MM.1S (cell line): ENCODE measurements at regions not wholly inside any gene's neighbourhood (a gene's known extent, or its start where the extent isn't known, plus 50 kb on each side); places are given as distances from the start of the nearest gene placed in this dataset.
"Not testable (repeated sequence)": the region's sequence is repeated elsewhere in the genome, so short reads cannot be mapped to it uniquely, and the experiment has no call there.

Experiments used
- DNase-seq: peaks from one replicate; pipeline ENCODE4 v3.0.0-alpha.2; 2015
- H2AFZ ChIP-seq: fragments of 300-600 bp; sonication (generic); 2 replicates; pipeline ENCODE4 v1.6.0; 2016; ENCODE audit warnings: antibody characterized with exemption, low read length
- H3F3A ChIP-seq: fragments of 300-600 bp; sonication (generic); 2 replicates; pipeline ENCODE4 v1.6.1; 2016; ENCODE audit warnings: mild to moderate bottlenecking, antibody characterized with exemption, low read length, moderate library complexity, mixed read lengths; ENCODE audit not compliant: insufficient read depth
- H3K27ac ChIP-seq: fragments of 300-600 bp; sonication (generic); 2 replicates; pipeline ENCODE4 v1.5.1; 2016; ENCODE audit warnings: mild to moderate bottlenecking, low read length
- H3K27me3 ChIP-seq: fragments of 300-600 bp; sonication (generic); replicated peaks from 2 replicates; pipeline ENCODE4 v1.6.0; 2016; ENCODE audit warnings: low read length; ENCODE audit not compliant: insufficient read depth
- H3K36me3 ChIP-seq: fragments of 300-600 bp; sonication (generic); replicated peaks from 2 replicates; pipeline ENCODE4 v1.6.1; 2016; ENCODE audit warnings: mild to moderate bottlenecking, low read length, mixed read lengths; ENCODE audit not compliant: insufficient read depth
- H3K4me1 ChIP-seq: fragments of 300-600 bp; sonication (generic); 2 replicates; pipeline ENCODE4 v1.6.1; 2016; ENCODE audit warnings: low read length, mixed read lengths
- H3K4me2 ChIP-seq: fragments of 300-600 bp; sonication (generic); 2 replicates; pipeline ENCODE4 v1.6.0; 2016; ENCODE audit warnings: low read depth, low read length
- H3K4me3 ChIP-seq: fragments of 300-600 bp; sonication (generic); 2 replicates; pipeline ENCODE4 v1.5.1; 2016; ENCODE audit warnings: low read length, mixed read lengths
- H3K79me2 ChIP-seq: fragments of 300-600 bp; sonication (generic); 2 replicates; pipeline ENCODE4 v1.6.1; 2016; ENCODE audit warnings: mixed run types, low read length, mixed read lengths
- H3K9ac ChIP-seq: fragments of 300-600 bp; sonication (generic); 2 replicates; pipeline ENCODE4 v1.6.1; 2016; ENCODE audit warnings: low read length, mixed read lengths
- H3K9me2 ChIP-seq: fragments of 300-600 bp; sonication (generic); replicated peaks from 2 replicates; pipeline ENCODE4 v1.6.1; 2016; ENCODE audit warnings: mild to moderate bottlenecking, low read length, mixed read lengths; ENCODE audit not compliant: insufficient read depth
- H3K9me3 ChIP-seq: fragments of 300-600 bp; sonication (generic); replicated peaks from 2 replicates; pipeline ENCODE4 v1.6.1; 2016; ENCODE audit warnings: mild to moderate bottlenecking, low read length, mixed read lengths; ENCODE audit not compliant: insufficient read depth
- H4K20me1 ChIP-seq: fragments of 300-600 bp; sonication (generic); 2 replicates; pipeline ENCODE4 v1.6.1; 2016; ENCODE audit warnings: mild to moderate bottlenecking, low read length, moderate library complexity, mixed read lengths; ENCODE audit not compliant: insufficient read depth
- CTCF ChIP-seq: fragments of 300-600 bp; sonication (generic); IDR thresholded peaks from 2 replicates; pipeline ENCODE4 v1.5.1; 2016; ENCODE audit warnings: antibody characterized with exemption, low read length, mixed read lengths
- EZH2 ChIP-seq: fragments of 300-600 bp; sonication (generic); optimal IDR thresholded peaks from 2 replicates; pipeline ENCODE3; 2017; ENCODE audit warnings: low read depth, mild to moderate bottlenecking, antibody characterized with exemption, low read length, mixed read lengths
- EZH2phosphoT487 ChIP-seq: fragments of 300-600 bp; sonication (generic); IDR thresholded peaks from 2 replicates; pipeline ENCODE4 v1.6.1; 2018; ENCODE audit warnings: antibody characterized with exemption, low read length

- no peaks in the 10 kb centered on the region for H3K27me3 ChIP-seq
- no peaks in the 10 kb centered on the region for H3K79me2 ChIP-seq
- H3K9ac ChIP-seq = no peak overlapping the region
- H3K4me2 ChIP-seq = no peak overlapping the region
- no peak overlapping the region for H3K4me3 ChIP-seq
- H3K27ac ChIP-seq = no peak overlapping the region
- H3K36me3 ChIP-seq = no peaks in the 10 kb centered on the region
- TF ChIP-seq EZH2phosphoT487 = no peak
- no peak for TF ChIP-seq EZH2
- no peak for TF ChIP-seq CTCF
- DNase-seq = no peak
- no peaks in the 10 kb centered on the region for H4K20me1 ChIP-seq
- no peak overlapping the region for H2AFZ ChIP-seq
- no peaks in the 10 kb centered on the region for H3F3A ChIP-seq
- no peaks in the 10 kb centered on the region for H3K9me2 ChIP-seq
- no peaks in the 10 kb centered on the region for H3K9me3 ChIP-seq
- no peaks in the 10 kb centered on the region for H3K4me1 ChIP-seq
Measured at GRCh38 chr3:188019727-188020126, 134.2 kb upstream of the LPP start.

- Histone ChIP-seq H3K9ac (no peak overlapping the region), H3K27me3 (no peaks in the 10 kb centered on the region), H2AFZ (no peak overlapping the region), H4K20me1 (no peaks in the 10 kb centered on the region), H3F3A (no peaks in the 10 kb centered on the region), H3K27ac (no peak overlapping the region), H3K4me2 (no peak overlapping the region), H3K36me3 (no peaks in the 10 kb centered on the region), H3K4me3 (no peak overlapping the region), H3K79me2 (no peaks in the 10 kb centered on the region), H3K4me1 (no peaks in the 10 kb centered on the region), H3K9me3 (no peaks in the 10 kb centered on the region), H3K9me2 (no peaks in the 10 kb centered on the region)
- DNase-seq = no peak
- no peak for TF ChIP-seq EZH2
- no peak for TF ChIP-seq EZH2phosphoT487
- TF ChIP-seq CTCF = no peak
Measured at GRCh38 chr3:188021041-188021440, 132.9 kb upstream of the LPP start.

- DNase-seq = no peak
- no peak overlapping the region for H2AFZ ChIP-seq
Measured at GRCh38 chr3:188021502-188022040, 132.4 kb upstream of the LPP start.

GRCh38 chr3:188022902-188023301 lies 131.1 kb upstream of the LPP start:
- H3K79me2 ChIP-seq, H3K36me3 ChIP-seq, H3K4me2 ChIP-seq, H3K9me2 ChIP-seq, DNase-seq, H3K4me3 ChIP-seq, H4K20me1 ChIP-seq, H3K9ac ChIP-seq, H2AFZ ChIP-seq, H3K27ac ChIP-seq, H3K4me1 ChIP-seq, H3F3A ChIP-seq, H3K9me3 ChIP-seq, H3K27me3 ChIP-seq: not testable (repeated sequence)

More at GRCh38 chr3:188021502-188022040, 132.4 kb upstream of the LPP start:
- Histone ChIP-seq H3K4me3 (no peak overlapping the region), H3K4me2 (no peak overlapping the region), H3K27me3 (no peaks in the 10 kb centered on the region), H3K9ac (no peak overlapping the region), H3K36me3 (no peaks in the 10 kb centered on the region), H4K20me1 (no peaks in the 10 kb centered on the region), H3K79me2 (no peaks in the 10 kb centered on the region), H3F3A (no peaks in the 10 kb centered on the region), H3K9me3 (no peaks in the 10 kb centered on the region), H3K4me1 (no peaks in the 10 kb centered on the region), H3K9me2 (no peaks in the 10 kb centered on the region), H3K27ac (no peak overlapping the region)
- TF ChIP-seq CTCF = no peak
